ENCODE measurements at regions not wholly inside any gene's neighbourhood (a gene's known extent, or its start where the extent isn't known, plus 50 kb on each side); places are given as distances from the start of the nearest gene placed in this dataset.

- no peak for TF ChIP-seq POLR2AphosphoS5 (IDR thresholded peaks at IDR 0.05)
- no peak for TF ChIP-seq CTCF (IDR thresholded peaks at IDR 0.05)
- TF ChIP-seq POLR2A (IDR thresholded peaks at IDR 0.05), result no peak
- no peak for TF ChIP-seq EP300 (IDR thresholded peaks at IDR 0.05)
Measured at GRCh38 chr4:162830899-162831298, 335.8 kb downstream of the NAF1 start.
